MCF 10A (cell line): ENCODE measurements at regions not wholly inside any gene's neighbourhood (a gene's known extent, or its start where the extent isn't known, plus 50 kb on each side); places are given as distances from the start of the nearest gene placed in this dataset.

Source experiments
- BruUV-seq: library from RNA; stranded (reverse); fragments of 400-500 nt; replicated peaks from 2 replicates; lab custom pipeline; 2021; lab: Mats Ljungman, UMichigan
- CTCF ChIA-PET: fragments of 300-600 bp; sonication (Branson Sonifier 250); formaldehyde crosslinking; extraction: SDS; loops from one replicate; lab custom pipeline; 2021; ENCODE audit warnings: antibody characterized with exemption, inconsistent platforms; lab: Yijun Ruan, JAX
- POLR2A ChIA-PET: fragments of 300-600, 350-650 bp; sonication (Branson Sonifier 250); formaldehyde crosslinking; extraction: SDS; loops from one replicate; lab custom pipeline; 2020; ENCODE audit warnings: antibody characterized with exemption, inconsistent platforms; lab: Yijun Ruan, JAX
- DNase-seq: peaks from one replicate; pipeline ENCODE4 v3.0.0-alpha.2; 2018; ENCODE audit not compliant: unreplicated experiment
- H3K27ac Mint-ChIP-seq: one replicate; pipeline ENCODE4 v1.8.0; 2022; ENCODE audit warnings: mild to moderate bottlenecking, low read depth, mixed read lengths; ENCODE audit not compliant: unreplicated experiment
- H3K27me3 Mint-ChIP-seq: one replicate; pipeline ENCODE4 v1.8.0; 2022; ENCODE audit warnings: mixed read lengths; ENCODE audit not compliant: insufficient read depth, unreplicated experiment
- H3K36me3 Mint-ChIP-seq: one replicate; pipeline ENCODE4 v1.8.0; 2022; ENCODE audit warnings: mild to moderate bottlenecking, moderate library complexity, mixed read lengths; ENCODE audit not compliant: insufficient read depth, unreplicated experiment
- H3K4me1 Mint-ChIP-seq: one replicate; pipeline ENCODE4 v1.8.0; 2022; ENCODE audit warnings: mixed read lengths; ENCODE audit not compliant: insufficient read depth, unreplicated experiment
- H3K4me3 Mint-ChIP-seq: one replicate; pipeline ENCODE4 v1.8.0; 2022; ENCODE audit warnings: mild to moderate bottlenecking, moderate library complexity, mixed read lengths; ENCODE audit not compliant: unreplicated experiment
- H3K9me3 Mint-ChIP-seq: one replicate; pipeline ENCODE4 v1.8.0; 2022; ENCODE audit warnings: mixed read lengths; ENCODE audit not compliant: unreplicated experiment
- CTCF ChIP-seq: fragments of 200-600 bp; IDR thresholded peaks from one replicate; pipeline ENCODE4 v1.8.0; 2022; ENCODE audit warnings: antibody characterized with exemption, mild to moderate bottlenecking; ENCODE audit not compliant: unreplicated experiment
- intact Hi-C: fragments of 100-400 bp; cut with micrococcal nuclease; formaldehyde crosslinking; loops from 2 replicates; pipeline ENCODE4 v1.14.1; 2022

GRCh38 chr15:25544076-25544475 is 105.3 kb upstream of the UBE3A start:
- Mint-ChIP-seq H3K36me3 (no peaks in the 10 kb centered on the region), H3K27ac (no peak overlapping the region), H3K4me1 (no peaks in the 10 kb centered on the region), H3K4me3 (no peak overlapping the region), H3K27me3 (no peaks in the 10 kb centered on the region), H3K9me3 (peaks cover 38% of the 10 kb centered on the region)
- ChIA-PET CTCF (no interaction called here), POLR2A (no interaction called here)
- DNase-seq, result no peak
- TF ChIP-seq CTCF, result no peak
- BruUV-seq, result no TSS peak
- intact Hi-C loops, result no loop called here

GRCh38 chr15:25543196-25543595 is 104.4 kb upstream of the UBE3A start:
- H3K36me3 Mint-ChIP-seq, result no peaks in the 10 kb centered on the region
- ChIA-PET CTCF (no interaction called here), POLR2A (interaction anchor here (0.6 kb wide), 1 partner anchor 396 kb away, joined by 3 read pairs; no protein-coding TSS in a partner anchor)
- no peak for DNase-seq
- no peak overlapping the region for H3K27ac Mint-ChIP-seq
- no peaks in the 10 kb centered on the region for H3K27me3 Mint-ChIP-seq
- peaks cover 31% of the 10 kb centered on the region for H3K9me3 Mint-ChIP-seq
- intact Hi-C loops, result no loop called here
- no peak overlapping the region for H3K4me3 Mint-ChIP-seq
- no peak for TF ChIP-seq CTCF
- BruUV-seq, result no TSS peak
- no peaks in the 10 kb centered on the region for H3K4me1 Mint-ChIP-seq

DNA sequence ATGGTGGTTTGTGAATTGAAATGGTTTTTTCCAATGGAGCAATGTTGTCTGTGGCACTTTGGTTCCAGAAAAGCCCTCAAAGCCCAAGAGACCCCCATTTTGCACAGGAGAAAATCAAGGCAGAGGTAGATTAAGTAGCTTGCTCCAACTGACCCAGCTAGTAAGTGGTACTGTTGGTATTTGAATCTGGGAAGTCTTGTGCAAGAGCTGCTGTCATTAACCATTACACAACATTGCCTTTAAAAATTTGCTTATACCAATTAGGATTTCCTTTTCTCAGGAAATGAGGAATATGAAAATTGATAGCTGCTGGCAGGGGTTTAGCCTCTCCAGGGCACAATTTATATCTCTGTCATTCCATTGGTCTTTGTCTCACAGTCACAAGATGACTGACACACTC is 102.4 kb upstream of the UBE3A start:
- ChIA-PET CTCF (no interaction called here), POLR2A (no interaction called here)
- no peak for TF ChIP-seq CTCF
- no peak overlapping the region for H3K4me3 Mint-ChIP-seq
- BruUV-seq, result no TSS peak
- peaks cover 31% of the 10 kb centered on the region for H3K9me3 Mint-ChIP-seq
- H3K36me3 Mint-ChIP-seq, result no peaks in the 10 kb centered on the region
- intact Hi-C loops, result no loop called here
- H3K27ac Mint-ChIP-seq, result no peak overlapping the region
- H3K4me1 Mint-ChIP-seq, result no peaks in the 10 kb centered on the region
- DNase-seq, result no peak
- no peaks in the 10 kb centered on the region for H3K27me3 Mint-ChIP-seq

GRCh38 chr15:25536801-25537611 is 98.2 kb upstream of the UBE3A start:
- no peaks in the 10 kb centered on the region for H3K27me3 Mint-ChIP-seq
- BruUV-seq, result no TSS peak
- ChIA-PET POLR2A (no interaction called here), CTCF (interaction anchor here (0.6 kb wide), 2 partner anchors 801 to 1432 kb away, joined by 3 read pairs; no protein-coding TSS in a partner anchor)
- H3K27ac Mint-ChIP-seq, result no peak overlapping the region
- H3K36me3 Mint-ChIP-seq, result no peaks in the 10 kb centered on the region
- no peak overlapping the region for H3K4me3 Mint-ChIP-seq
- no peaks in the 10 kb centered on the region for H3K4me1 Mint-ChIP-seq
- intact Hi-C loops, result no loop called here
- DNase-seq, result no peak
- TF ChIP-seq CTCF, result no peak
- peaks cover 14% of the 10 kb centered on the region for H3K9me3 Mint-ChIP-seq
